HG02973 (cell line): ENCODE measurements at regions not wholly inside any gene's neighbourhood (a gene's known extent, or its start where the extent isn't known, plus 50 kb on each side); places are given as distances from the start of the nearest gene placed in this dataset.

ENCODE experiments used
- ATAC-seq: cut with Tn5 transposase; IDR thresholded peaks from one replicate; pipeline ENCODE4 v1.9.1; 2021; ENCODE audit warnings: moderate library complexity; ENCODE audit not compliant: unreplicated experiment

DNA sequence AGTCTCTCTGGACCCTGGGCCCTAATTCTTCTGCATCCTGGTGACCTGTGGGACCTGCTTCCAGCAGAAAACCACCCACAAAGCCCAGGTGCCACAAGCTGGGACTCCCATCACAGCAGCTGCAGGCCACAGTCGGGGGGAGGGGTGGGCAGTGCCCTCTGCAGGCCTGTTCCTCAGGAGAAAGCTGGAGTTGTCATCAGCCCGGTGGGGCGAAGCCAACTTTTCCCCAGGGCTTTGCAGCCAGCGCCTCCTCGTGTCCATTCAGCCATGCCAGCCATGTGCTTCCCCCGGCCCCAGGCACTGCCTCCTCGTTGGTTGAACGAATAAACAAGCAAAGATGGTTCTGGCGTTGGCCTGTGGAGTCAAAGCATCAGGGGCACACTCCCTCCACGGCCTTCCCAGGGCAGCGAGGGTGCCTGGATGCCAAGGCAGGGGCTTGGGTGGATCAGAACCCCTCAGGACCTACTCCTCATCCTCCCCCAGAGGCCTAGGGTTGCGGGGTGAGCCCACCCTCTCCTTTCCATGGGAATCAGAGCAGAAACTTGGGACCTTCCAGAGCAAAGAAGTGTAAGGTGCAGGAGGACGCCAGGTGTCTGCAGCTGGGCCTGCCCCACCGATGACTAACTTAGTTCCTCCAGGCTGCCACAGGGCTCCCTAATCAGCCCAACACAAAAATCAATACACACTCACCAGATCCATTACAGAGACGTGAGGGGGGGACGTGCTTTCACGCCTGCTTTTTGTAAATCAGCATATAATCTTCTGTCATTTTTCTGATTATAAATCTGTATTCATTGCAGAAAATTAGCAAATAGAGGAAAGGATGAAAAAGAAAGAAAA is 75.7 kb upstream of the RAB6C start:
- no peak for ATAC-seq

DNA sequence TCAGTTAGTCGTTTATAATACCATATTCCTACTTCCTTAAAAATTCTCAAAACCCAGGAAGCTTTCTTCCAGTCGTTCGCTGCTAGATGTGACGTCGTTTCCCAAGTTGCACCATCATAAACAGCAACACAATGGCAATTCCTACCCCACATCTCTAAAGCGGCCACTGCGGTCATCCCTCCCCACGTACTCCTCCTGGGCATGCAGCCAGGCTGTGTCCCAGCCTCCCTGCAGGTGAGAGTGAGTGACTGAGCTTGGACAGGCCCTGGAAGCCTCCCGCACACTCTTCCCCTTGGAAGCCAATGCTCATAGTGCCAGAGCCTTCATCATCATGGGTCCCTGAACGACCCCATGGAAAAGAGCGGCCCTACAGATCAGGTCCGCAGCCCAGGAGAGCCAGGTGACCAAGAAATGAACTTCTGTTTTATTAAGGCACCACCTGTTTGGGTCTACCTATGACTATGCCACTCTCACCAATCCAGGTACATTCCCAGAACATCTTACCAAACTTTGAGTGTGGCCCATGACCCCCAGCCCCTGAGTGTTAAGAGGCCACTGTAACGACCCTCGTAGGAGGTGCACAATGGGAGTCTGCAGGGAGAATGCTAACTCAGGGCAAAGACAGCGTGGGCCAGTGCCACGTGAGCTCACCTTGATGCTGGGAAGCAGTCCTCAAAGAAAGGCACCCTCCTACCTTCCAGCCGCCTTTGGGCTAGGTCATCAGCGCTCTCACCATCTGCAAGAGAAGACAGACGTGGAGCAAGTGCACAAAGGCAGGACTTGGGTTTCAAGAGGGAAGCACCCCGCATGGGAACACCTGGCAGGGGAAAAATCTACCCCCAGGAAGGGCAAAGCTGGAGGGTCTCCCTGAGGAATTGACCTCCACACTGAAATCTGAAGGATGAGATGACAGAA is 74.7 kb upstream of the RAB6C start:
- ATAC-seq: no peak

DNA sequence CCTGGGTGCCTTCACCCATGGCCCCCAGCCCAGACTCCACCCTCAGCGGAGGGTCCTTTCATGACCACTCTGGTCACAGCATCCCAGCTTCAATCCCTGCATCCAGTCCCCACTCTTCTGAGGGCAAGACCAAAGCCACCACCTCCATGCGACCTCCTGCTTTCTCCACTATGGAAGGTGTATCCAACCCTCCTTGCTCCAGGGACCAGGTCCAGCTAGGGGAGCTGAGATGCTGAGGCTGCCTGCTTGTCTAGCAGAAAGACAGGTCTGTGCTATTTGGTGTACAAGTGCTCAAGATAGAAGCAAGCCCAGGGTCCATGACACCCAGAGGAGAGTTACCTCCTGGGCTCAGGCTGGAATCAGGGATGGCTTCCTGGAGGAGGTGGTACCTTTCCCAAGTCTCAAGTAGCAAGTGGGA is 73.8 kb upstream of the RAB6C start:
- no peak for ATAC-seq

DNA sequence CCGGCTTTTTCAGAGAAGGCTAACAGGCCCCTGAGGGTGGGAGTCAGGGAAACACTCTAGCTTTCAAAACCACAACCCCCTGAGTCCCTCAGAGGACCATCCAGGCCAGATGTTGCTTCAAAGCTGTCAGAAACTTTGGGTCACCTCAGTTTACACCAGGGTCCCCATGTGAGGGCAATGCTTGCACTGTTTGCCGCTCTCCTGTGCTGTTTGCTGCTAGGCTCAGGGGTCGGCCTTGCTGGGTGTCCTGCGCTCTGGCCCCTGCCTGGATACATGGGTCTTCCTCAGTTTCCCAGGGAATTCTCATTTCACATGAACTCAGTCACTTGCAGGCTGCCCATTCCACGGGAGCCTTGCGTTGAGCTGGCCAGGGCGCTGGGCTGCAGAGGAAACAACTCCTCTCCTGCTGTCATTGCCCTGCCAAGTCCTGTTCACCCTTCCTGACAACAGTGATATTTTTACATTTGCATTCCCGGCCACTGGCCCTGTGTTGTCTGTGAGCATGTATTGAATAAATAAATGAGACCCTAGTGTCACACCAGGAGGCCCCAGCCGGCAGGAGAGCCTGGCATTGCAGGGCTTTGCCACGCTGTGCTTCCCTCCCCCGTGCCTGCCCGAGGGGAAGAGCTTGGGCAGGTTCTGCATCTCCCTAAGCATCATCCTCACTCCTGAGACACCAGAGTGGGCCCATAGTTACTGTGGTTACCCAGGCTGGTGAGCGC is 73.2 kb upstream of the RAB6C start:
- ATAC-seq: no peak

DNA sequence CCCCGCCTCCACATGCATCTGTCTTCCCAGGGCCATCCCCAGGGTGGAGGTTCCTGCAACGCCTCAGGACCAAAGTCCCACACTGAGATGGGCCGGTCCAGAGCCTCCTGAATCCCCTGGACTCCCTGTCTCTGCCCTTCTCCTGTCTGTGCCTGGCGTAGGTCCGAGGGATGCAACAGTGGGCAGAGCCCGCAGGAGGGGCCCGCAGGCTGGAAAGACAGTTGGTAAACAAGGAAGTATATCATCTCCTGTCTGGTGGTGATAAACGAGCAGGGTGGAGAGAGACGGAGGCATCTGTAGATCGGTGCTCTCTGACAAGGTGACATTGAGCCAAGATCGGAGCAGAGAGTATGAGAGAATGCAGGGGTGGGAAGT is 72.6 kb upstream of the RAB6C start:
- no peak for ATAC-seq

DNA sequence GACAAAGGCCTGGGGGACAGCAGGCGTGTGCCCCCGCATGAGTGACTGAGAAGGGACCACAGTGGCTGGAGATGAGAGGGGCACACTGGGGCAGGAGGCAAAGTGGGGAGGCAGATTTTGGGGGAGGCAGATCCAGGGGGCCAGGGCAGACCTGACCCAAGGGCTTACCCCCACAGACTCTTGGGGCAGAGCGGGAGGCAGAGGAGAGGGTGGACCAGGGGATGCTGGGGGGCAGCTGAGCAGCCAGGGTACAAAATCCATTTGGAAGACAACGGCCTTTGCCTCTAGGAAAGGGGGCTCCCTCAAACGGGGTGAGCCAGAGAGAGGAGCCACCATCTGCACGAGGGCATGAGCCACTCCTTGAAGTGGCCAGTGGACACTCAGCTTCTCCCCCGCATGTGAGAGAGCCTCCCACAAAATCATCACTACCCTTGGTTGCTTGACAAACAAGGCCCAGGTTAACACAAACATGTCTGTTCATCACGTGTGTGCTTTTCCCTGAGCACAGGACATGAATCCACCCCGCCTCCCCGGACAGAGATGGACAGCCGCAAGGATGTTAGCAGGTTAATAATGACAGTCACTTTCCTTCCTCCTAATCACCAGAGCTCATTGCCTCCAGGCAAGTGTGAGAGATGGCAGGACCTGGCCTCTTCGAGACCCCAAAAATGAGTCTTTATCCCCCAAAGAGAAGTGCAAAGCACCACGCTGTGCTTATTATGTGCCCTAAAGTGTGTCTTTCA is 72.0 kb upstream of the RAB6C start:
- no peak for ATAC-seq

DNA sequence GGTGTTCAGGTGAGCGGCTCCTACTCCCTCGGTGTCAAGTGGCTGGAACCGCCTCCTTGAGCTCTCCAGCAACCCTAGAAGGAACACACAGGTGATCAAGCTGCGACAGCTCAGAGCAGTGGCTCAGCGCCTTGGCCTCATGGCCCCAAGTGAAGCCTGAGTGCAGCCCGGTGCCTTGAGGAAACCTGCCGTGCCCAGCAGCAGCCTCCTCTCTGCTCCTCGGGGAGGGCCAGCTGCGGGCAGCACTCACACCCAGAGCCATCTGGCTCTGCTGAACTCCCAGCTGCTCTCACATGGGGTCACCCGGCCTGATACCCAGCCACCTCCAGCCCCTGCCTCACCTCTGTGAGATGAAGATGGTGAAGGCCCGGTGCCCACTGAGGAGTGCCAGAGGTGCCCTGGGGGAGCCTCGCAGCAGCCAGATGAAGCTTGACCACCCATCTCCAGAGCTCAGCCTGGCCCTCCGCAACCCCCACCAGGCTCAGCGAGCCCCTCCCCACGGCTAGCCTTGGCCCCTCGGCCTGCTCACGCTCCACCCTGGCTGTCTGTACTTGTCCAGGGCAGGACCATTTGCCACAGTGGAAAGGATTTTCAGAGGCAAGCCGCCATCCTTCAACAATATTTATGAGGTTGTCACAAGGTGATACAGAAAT is 70.6 kb upstream of the RAB6C start:
- ATAC-seq: no peak

DNA sequence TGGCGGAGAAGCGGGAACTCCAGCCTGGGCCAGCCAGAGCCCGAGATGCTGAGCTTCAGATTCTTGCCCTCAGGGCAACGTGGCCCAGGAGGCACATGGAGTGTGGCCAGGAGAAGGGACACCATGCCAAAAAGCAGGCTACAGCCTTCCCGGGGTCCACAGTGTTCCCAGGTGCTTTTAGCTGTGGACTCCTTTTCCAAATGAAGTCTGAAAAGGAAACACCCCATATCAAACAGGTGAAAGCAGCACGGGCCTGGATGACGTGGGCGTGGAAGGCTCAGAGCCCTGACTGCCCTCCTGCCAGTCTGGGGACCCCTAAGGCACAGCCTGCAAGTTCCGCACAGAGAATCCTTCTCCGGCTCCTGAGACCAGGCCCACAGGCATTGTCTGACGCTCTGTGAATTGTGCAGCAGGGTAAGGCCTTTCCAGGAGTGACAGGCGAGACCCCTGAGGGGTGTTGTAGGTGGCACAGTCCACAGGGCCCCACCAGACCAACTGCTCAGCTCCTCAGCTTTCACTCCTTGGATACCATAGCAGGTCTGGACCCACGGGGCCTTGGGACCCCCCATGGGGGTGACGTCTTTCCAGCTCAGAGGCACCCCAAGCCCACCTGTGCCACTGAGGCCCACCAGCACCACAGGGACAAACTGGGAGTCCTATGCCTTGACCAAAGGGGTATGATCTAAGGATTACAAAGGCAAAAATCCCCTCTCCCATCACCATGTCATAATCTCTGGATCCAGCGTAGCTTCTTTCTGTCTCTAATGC is 69.6 kb upstream of the RAB6C start:
- no peak for ATAC-seq

DNA sequence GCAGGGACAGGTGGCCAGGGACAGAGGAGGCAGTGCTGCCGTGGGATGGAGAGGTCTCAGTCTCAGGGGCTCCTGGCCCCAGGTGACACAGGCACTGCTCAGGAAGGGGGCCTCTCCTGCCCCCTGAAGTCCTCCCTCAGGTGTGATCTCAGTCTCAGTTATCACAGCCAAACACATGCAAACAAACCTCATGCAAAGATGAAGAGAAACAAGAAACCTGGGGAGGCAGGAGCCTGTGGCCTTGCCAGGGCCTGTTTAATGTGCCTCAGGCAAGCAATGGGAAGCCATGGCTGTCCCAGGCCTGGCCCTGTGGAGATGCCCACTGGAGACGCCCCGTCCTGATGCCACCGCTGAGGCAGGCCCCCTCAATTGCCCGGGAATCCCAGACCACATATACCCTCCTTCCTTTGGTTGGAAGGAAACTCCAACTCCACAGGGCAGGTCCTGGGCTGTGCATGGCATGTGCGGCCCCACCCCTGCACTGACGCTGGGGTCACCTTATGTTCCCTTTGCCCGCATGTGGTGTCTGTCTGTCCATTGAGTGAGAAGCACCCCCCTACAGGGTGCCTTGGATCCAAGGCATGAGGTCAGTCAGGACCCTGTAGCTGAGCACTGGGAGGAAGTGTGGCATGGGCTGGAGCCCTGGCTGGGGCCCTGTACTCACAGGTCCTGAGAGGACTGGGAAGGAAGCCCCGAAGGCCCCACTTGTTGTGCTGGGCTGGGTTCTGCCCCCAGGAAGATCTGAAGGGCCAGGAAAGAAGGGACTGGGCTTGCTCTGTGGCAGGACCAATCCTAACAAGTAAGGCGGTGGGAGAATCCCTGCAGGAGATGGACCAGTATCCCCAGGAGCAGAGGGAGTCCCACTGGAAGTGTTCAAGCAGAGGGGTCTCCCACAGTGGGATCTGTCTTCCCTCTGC is 68.8 kb upstream of the RAB6C start:
- no peak for ATAC-seq

DNA sequence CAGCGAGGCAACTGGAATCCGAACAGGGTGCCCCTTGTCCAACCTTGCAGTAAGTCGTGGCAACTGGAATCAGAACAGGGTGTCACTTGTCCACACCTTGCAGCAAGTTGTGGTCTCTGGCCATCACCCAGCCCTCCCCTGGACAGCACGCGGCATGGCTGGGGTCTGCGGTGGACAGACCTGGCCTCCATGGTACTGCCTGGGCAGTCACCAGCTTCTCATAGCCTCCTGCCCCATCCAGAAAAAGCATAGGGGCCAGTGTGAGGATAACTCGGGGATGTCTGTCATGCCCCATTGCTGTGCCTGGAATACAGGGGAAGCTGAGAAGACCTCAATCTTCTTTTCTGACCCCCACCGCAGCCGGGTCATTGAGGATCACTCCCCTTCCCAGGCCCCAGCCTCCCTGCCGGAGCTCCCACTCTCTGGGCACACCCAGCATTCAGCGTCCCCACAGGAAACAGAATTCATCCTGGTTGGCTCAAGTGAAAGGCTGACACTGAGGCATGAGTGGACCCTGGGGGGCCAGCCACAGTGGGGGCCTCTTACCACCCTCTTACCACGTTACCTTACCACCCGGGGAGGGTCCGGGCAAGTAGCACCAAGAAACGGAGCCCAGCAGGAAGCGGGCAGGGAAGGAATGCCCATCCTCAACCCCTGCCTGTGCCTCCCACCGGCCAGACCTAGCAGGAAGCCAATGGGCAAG is 68.0 kb upstream of the RAB6C start:
- ATAC-seq: no peak

DNA sequence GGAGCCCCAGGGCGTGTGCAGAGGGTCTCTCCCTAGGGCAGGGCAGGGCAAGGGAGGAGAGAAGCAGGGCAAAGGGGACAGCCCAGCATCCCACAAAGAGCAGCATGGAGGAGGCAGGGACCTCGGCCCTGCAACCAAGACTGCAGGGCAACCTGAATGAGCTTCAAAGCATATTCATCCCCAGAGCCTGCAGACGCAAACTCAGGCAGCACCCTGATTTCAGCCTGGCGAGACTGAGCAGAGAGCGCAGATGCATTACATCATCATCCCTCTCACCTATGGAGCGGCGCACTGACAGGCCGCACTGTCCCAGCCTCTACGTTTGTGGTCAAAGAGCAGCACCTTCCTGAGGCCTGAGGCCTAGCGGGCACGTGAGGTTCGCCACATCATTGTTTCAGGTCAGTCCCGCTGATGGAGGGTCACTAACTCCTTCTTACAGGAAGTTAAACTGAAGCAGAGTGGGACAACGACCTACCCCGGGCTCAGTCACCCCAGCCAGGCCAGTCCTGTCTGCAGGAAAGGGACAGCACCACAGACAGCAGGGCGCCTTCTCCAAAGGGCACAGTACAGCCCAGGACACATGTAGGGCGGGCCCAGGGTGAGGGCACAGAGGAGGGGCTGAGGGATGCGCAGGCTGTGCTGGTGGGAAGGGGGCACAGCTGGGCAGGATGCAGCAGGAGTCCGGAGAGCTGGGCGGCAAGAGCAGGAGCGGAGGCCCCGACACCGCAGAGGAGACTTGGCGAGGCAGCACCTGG is 67.2 kb upstream of the RAB6C start:
- ATAC-seq: no peak

DNA sequence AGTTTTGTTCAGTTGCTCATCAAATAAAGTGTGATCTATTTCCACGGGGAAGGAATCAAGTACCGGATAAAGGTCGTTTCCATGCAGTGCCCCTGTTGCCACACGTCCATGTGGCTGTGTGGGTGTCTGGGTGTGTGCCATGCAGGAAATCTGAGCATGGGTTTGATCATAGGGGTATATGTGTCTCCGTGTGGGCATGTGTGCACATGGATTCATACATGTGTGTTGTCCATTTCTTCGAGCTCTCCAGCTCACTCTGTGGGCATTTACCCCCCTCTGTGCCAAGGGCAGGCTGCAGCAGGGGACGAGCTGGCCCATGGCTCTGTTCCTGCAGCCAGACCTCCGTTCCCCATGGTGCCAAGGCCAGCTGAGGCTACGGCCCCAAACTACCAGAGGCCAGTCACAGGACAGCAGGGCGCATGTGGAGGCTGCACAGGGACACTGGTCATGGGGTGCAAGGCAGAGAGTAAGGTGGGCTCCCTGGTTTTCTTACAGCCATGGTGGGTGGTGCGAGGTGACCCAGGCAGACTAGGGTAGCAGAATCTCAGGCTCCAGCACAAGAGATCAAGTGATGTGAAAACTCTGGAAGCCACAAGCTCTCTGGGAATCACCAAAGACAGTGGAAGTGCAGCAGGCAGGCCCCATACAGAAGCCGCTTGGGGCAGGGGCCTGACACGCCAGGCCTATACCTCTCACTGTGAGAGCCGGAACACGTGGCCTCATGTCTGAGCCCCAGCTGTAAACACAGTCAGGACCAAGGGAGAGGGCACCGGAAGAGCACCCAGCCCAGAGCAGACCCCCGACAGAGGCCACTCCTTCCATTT is 66.4 kb upstream of the RAB6C start:
- no peak for ATAC-seq

DNA sequence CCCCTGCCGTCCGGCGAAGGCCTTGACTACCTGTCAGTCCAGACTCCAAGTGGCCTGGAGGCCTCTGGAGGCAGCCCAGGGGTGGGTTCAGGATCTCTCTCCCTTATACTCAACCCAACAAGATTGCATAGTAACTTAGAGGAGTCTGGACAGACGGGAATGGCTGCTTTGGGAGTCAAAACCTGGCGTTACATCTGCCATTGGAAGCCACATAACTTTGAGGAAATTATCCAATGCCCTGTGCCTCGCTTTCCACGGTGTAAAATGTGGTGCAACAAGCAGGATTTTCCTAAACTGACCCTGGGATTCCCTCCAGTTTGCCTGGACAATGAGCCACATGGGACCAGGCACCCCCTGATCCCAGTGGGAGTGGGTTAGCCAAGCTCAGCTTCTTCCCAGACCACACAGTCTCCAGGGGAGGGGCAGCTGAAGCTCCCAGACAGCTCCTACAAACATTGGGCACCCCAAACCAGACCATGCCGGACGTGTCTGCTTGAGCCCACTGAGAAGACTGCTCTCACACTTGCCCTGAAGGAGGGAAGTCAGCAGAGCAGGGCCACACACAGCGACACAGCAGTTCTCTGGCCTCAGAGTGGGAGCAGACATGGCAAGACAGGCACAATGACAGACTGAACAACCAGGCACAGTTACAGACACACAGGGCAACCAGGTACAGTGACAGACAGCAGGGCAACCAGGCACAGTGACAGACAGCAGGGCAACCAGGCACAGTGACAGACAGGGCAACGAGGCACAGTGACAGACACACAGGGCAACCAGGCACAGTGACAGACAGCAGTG is 65.6 kb upstream of the RAB6C start:
- ATAC-seq: no peak

DNA sequence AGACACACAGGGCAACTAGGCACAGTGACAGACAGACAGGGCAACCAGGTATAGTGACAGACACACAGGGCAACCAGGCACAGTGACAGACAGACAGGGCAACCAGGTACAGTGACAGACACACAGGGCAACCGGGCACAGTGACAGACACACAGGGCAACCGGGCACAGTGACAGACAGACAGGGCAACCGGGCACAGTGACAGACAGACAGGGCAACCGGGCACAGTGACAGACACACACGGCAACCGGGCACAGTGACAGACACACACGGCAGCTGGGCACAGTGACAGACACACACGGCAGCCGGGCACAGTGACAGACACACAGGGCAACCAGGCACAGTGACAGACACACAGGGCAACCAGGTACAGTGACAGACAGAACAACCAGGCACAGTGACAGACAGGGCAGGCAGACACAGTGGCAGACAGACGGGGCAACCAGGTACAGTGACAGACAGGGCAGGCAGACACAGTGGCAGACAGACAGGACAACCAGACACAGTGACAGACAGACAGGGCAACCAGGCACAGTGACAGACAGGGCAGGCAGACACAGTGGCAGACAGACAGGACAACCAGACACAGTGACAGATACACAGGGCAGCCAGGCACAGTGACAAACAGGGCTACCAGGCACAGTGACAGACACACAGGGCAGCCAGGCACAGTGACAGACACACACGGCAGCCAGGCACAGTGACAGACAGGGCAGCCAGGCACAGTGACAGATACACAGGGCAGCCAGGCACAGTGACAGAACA is 64.7 kb upstream of the RAB6C start:
- ATAC-seq: no peak
